GM12878 (cell line): ENCODE measurements at regions not wholly inside any gene's neighbourhood (a gene's known extent, or its start where the extent isn't known, plus 50 kb on each side); places are given as distances from the start of the nearest gene placed in this dataset.

Source experiments
- KLF5 ChIP-seq: fragments of 450-650 bp; IDR thresholded peaks from 2 replicates; pipeline ENCODE4 v1.6.1; 2014; ENCODE audit warnings: mild to moderate bottlenecking; ENCODE audit not compliant: partially characterized antibody
- MEF2A ChIP-seq: IDR thresholded peaks from 2 replicates; pipeline ENCODE4 v1.6.1; 2011; ENCODE audit warnings: low read depth, mild to moderate bottlenecking, low read length, moderate library complexity; ENCODE audit not compliant: insufficient read depth
- NBN ChIP-seq: fragments of 450-650 bp; IDR thresholded peaks from 2 replicates; pipeline ENCODE4 v1.6.1; 2016
- NR2F1 ChIP-seq: fragments of 450-650 bp; conservative IDR thresholded peaks from 2 replicates; pipeline ENCODE4 v1.6.1; 2017; ENCODE audit warnings: mild to moderate bottlenecking
- POLR2AphosphoS2 ChIP-seq: IDR thresholded peaks from 2 replicates; pipeline ENCODE4 v1.6.1; 2011; ENCODE audit warnings: low read depth, mild to moderate bottlenecking, low read length, improper control_type of control experiment, moderate library complexity
- WRNIP1 ChIP-seq: IDR thresholded peaks from 2 replicates; pipeline ENCODE4 v1.6.1; 2011; ENCODE audit warnings: low read depth, low read length, improper control_type of control experiment, borderline replicate concordance
- YBX1 ChIP-seq: fragments of 450-650 bp; IDR thresholded peaks from 2 replicates; pipeline ENCODE4 v1.6.1; 2016; ENCODE audit warnings: antibody characterized with exemption
- TF ChIP-seq, protein P1 (sequence below): IDR thresholded peaks from 2 replicates; pipeline ENCODE4 v1.6.1; 2012; ENCODE audit warnings: improper control_type of control experiment, low read depth, low read length; ENCODE audit not compliant: insufficient replicate concordance
- TF ChIP-seq, protein P2 (sequence below): IDR thresholded peaks from 2 replicates; pipeline ENCODE4 v1.6.1; 2011; ENCODE audit warnings: borderline replicate concordance, low read depth, mild to moderate bottlenecking, moderate library complexity, low read length; ENCODE audit not compliant: insufficient read depth, poor library complexity, severe bottlenecking

DNA sequence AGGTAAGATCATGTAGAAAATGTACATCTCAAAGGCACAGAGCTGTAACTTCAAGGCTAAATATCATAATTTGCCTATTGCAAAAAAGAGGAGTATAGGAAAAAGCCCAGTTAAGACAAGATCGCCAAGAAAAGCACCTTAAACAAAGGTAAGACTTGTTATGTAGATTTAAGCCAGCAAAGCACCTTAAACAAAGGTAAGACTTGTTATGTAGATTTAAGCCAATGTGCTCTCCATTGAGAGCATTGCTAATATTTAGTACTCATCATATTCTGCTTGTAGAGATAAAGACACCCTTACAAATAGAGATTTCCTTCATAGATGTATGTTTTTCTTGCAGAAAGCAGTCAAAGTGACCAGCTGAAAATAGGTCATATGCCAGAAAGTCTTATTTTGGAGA lies 115.8 kb downstream of the ADAM29 start (continued):
- TF ChIP-seq KLF5 (no peak), YBX1 (no peak), NBN (no peak), MEF2A (no peak), WRNIP1 (no peak), POLR2AphosphoS2 (no peak), NR2F1 (no peak)
- TF ChIP-seq, protein P1, sequence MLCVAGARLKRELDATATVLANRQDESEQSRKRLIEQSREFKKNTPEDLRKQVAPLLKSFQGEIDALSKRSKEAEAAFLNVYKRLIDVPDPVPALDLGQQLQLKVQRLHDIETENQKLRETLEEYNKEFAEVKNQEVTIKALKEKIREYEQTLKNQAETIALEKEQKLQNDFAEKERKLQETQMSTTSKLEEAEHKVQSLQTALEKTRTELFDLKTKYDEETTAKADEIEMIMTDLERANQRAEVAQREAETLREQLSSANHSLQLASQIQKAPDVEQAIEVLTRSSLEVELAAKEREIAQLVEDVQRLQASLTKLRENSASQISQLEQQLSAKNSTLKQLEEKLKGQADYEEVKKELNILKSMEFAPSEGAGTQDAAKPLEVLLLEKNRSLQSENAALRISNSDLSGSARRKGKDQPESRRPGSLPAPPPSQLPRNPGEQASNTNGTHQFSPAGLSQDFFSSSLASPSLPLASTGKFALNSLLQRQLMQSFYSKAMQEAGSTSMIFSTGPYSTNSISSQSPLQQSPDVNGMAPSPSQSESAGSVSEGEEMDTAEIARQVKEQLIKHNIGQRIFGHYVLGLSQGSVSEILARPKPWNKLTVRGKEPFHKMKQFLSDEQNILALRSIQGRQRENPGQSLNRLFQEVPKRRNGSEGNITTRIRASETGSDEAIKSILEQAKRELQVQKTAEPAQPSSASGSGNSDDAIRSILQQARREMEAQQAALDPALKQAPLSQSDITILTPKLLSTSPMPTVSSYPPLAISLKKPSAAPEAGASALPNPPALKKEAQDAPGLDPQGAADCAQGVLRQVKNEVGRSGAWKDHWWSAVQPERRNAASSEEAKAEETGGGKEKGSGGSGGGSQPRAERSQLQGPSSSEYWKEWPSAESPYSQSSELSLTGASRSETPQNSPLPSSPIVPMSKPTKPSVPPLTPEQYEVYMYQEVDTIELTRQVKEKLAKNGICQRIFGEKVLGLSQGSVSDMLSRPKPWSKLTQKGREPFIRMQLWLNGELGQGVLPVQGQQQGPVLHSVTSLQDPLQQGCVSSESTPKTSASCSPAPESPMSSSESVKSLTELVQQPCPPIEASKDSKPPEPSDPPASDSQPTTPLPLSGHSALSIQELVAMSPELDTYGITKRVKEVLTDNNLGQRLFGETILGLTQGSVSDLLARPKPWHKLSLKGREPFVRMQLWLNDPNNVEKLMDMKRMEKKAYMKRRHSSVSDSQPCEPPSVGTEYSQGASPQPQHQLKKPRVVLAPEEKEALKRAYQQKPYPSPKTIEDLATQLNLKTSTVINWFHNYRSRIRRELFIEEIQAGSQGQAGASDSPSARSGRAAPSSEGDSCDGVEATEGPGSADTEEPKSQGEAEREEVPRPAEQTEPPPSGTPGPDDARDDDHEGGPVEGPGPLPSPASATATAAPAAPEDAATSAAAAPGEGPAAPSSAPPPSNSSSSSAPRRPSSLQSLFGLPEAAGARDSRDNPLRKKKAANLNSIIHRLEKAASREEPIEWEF = no peak
- TF ChIP-seq, protein P2, sequence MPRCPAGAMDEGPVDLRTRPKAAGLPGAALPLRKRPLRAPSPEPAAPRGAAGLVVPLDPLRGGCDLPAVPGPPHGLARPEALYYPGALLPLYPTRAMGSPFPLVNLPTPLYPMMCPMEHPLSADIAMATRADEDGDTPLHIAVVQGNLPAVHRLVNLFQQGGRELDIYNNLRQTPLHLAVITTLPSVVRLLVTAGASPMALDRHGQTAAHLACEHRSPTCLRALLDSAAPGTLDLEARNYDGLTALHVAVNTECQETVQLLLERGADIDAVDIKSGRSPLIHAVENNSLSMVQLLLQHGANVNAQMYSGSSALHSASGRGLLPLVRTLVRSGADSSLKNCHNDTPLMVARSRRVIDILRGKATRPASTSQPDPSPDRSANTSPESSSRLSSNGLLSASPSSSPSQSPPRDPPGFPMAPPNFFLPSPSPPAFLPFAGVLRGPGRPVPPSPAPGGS = no peak
